Ectodermal cell (in vitro differentiated cells): ENCODE measurements at regions not wholly inside any gene's neighbourhood (a gene's known extent, or its start where the extent isn't known, plus 50 kb on each side); places are given as distances from the start of the nearest gene placed in this dataset.

Source experiments
- H3K27ac ChIP-seq: 2 replicates; pipeline ENCODE4 v1.7.0; 2013; ENCODE audit warnings: mild to moderate bottlenecking, low read depth, low read length; ENCODE audit not compliant: insufficient read depth, poor library complexity, severe bottlenecking
- H3K27me3 ChIP-seq: 2 replicates; pipeline ENCODE4 v1.7.0; 2013; ENCODE audit warnings: mild to moderate bottlenecking, low read length; ENCODE audit not compliant: insufficient read depth, control insufficient read depth, poor library complexity, severe bottlenecking
- H3K36me3 ChIP-seq: one replicate; pipeline ENCODE4 v1.7.0; 2013; ENCODE audit warnings: low read length; ENCODE audit not compliant: control insufficient read depth, insufficient read depth
- H3K4me1 ChIP-seq: one replicate; pipeline ENCODE4 v1.7.0; 2013; ENCODE audit warnings: low read length; ENCODE audit not compliant: control insufficient read depth, insufficient read depth
- H3K4me3 ChIP-seq: 2 replicates; pipeline ENCODE4 v1.7.0; 2013; ENCODE audit warnings: low read depth, low read length, control low read depth; ENCODE audit not compliant: insufficient read depth
- H3K9me3 ChIP-seq: 2 replicates; pipeline ENCODE4 v1.7.0; 2013; ENCODE audit warnings: mild to moderate bottlenecking, low read length, moderate library complexity; ENCODE audit not compliant: control insufficient read depth
- WGBS, 2 experiments: methylation state at CpG; one replicate each; pipeline ENCODE4 v1.1.7; 2013; ENCODE audit warnings: missing lambda C conversion rate in 2 of 2; 5-methylcytosine and 5-hydroxymethylcytosine counted together

DNA sequence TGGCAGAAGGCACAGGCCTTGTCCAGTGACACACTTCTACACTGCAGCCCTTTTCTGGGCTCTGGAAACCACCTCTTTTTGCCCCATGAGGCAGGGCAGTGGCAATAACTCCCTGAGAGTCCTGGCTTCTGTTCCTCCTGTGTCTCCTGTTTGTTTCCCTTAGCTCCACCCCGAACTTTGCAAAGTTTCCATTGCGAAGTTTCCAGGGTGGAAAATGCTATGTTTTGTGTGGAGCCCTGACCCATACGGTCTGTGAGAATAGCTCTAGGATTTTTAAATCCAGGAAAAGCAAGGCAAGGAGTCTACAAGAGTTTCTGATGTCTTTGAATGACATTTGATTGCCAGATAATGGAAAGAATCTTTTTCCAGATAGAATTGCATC lies 92.2 kb upstream of the AKR1E2 start:
- Histone ChIP-seq H3K4me3 (no peak overlapping the region), H3K27me3 (no peaks in the 10 kb centered on the region), H3K27ac (no peak overlapping the region), H3K36me3 (no peaks in the 10 kb centered on the region), H3K4me1 (no peaks in the 10 kb centered on the region), H3K9me3 (no peaks in the 10 kb centered on the region)
- WGBS, 2 experiments = 96 to 98% methylated on average over 3 of the region's 3 CpGs

DNA sequence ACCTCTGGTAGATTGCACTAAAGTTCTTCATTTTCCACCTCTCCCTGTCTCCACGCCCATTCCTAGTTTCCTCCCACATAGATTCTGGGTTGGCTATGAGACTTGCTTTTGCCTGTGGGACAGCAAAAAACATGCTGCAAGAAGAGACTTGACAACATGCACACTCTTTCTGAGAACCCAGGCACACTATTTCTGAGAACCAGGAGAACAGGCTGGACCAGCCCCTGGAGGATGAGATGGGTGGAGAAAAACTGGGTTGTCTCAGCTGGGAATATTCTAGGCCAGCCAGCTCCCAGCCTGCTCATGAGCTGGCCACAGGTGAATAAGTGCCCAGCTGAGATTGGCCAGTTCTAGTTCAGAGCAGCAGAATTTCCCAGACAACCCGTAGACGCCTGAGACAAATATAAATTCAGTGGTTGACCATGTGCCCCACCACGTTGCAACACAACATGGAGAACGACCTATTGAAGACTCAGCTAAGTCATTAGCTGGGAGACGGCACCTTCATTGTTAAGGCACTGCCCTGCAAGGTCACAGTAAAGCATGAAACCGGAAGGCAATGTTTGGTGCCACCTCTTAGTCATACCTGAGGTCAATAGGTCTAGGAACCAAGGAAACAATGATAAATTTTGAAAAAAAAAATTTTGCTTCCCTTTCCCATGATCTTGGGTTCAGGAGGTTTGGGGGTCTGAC lies 92.7 kb upstream of the AKR1E2 start:
- no peaks in the 10 kb centered on the region for H3K4me1 ChIP-seq
- WGBS, 2 experiments = 93% methylated on average over 7 of the region's 7 CpGs
- no peak overlapping the region for H3K4me3 ChIP-seq
- H3K27ac ChIP-seq = no peak overlapping the region
- no peaks in the 10 kb centered on the region for H3K36me3 ChIP-seq
- no peaks in the 10 kb centered on the region for H3K27me3 ChIP-seq
- H3K9me3 ChIP-seq = no peaks in the 10 kb centered on the region

DNA sequence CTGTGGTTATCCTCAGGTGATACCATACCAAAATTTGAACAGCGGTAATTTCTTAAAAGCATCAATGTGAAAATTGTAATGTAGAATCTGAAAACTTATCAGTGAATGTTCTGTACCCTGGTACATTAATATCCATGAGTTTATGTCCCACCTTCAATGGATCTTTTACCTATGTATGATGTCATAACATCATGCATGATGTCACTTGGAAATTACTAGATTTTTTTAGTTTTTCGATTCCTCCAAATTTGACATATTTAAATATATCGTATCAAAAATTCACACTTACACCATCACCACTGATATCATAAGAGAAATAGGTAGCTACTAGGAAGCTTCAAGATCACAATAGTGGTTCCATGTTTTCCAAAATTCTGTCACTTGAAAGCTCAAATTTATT lies 95.0 kb upstream of the AKR1E2 start:
- Histone ChIP-seq H3K27ac (no peak overlapping the region), H3K27me3 (no peaks in the 10 kb centered on the region), H3K4me1 (no peaks in the 10 kb centered on the region), H3K9me3 (no peaks in the 10 kb centered on the region), H3K36me3 (no peaks in the 10 kb centered on the region), H3K4me3 (no peak overlapping the region)
- 98 to 100% methylated on average over 2 to 3 of the region's 3 CpGs for WGBS, 2 experiments

DNA sequence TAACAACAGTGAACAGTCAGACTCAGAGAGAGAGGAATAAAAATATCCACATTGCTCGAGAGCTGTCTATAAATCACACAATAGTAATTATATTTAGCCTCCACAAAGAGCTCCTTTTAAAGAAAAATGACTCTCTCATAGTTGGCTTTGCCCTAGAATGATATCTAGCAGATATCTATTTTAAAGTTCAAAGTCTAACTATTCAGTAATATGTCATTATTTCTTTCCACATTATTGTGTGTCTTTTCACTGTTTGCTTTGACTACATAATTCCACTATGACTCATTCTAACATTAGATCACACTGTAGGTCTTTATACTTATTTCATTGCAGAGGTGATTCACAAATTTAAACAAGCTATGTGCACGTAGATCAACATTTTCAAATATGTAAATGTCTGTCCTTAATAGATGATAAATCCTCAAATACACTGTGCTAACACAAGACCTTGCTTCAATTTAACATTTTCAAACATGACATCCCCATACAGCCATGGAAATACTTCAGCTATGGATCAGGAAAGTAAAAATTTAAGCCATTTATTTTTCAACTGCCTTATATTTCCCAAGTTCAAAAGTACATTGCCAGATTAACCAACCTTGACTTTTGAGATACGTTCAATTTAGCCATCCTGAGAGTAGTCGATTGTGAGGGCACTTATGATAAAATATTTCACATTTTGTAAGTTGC lies 99.9 kb upstream of the AKR1E2 start:
- H3K36me3 ChIP-seq = no peaks in the 10 kb centered on the region
- WGBS, 2 experiments = 90% methylated on average over 3 of the region's 4 CpGs; no CpG with 5 or more reads in 1 of the 2 experiments
- H3K27ac ChIP-seq = no peak overlapping the region
- H3K9me3 ChIP-seq = no peaks in the 10 kb centered on the region
- no peaks in the 10 kb centered on the region for H3K27me3 ChIP-seq
- H3K4me1 ChIP-seq = no peaks in the 10 kb centered on the region
- H3K4me3 ChIP-seq = no peak overlapping the region

DNA sequence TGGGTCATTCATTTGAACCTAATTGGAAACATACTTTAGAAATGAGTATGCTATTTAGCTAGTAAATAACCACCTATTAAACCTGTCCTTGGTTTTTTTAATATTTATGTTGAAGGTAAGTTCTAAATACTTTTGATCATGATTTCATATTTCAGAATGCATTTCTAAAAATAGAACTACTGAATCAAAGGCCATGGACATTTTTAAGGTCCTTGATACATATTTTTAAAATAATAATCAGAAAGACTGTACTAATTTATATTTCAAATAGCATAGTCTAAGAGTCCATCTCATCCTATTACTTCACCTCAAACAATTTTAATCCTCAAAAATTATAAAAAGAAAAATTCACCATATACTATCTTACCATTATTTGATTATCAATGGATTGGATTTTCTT lies 102.1 kb upstream of the AKR1E2 start:
- H3K4me1 ChIP-seq = no peaks in the 10 kb centered on the region
- no peaks in the 10 kb centered on the region for H3K36me3 ChIP-seq
- no peak overlapping the region for H3K4me3 ChIP-seq
- H3K27ac ChIP-seq = no peak overlapping the region
- H3K9me3 ChIP-seq = no peaks in the 10 kb centered on the region
- H3K27me3 ChIP-seq = no peaks in the 10 kb centered on the region

DNA sequence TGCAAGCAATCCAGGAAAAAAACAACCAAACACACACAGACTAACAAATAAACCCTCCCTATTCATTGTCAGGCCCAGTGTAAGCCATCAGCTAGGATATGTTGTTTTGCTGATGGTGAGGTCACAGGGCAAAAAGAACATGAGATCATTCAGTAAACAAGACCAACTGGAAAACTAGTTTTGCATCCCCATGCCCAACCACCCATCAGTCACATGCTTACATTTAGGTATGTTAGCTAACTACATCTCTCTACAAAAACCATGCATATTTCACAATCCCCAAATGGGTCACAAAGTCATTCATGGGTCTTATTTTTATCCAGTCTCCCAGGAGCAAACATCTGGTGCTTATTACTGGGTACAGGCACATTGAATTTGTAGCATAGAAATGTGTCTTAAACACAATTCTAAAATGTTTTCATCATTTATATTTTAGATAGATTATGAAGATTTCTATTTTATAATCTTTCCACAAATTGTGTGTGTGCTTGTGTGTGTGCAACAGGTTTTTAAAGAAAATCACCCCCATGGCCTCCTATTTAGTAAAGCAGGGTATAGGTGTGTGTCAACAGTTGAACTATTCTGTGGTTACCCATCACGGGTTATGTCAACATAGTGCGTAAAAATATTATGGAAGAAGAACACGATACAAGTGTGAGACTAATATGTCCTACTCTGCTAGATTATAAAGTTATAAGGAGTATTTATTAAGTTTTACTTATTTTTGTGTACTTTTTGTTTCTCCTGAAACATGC lies 103.8 kb upstream of the AKR1E2 start:
- no peak overlapping the region for H3K4me3 ChIP-seq
- H3K4me1 ChIP-seq = peaks cover 2% of the 10 kb centered on the region
- no peaks in the 10 kb centered on the region for H3K36me3 ChIP-seq
- no peak overlapping the region for H3K27ac ChIP-seq
- 87 to 96% methylated on average over 3 of the region's 3 CpGs for WGBS, 2 experiments
- no peaks in the 10 kb centered on the region for H3K27me3 ChIP-seq
- H3K9me3 ChIP-seq = no peaks in the 10 kb centered on the region

DNA sequence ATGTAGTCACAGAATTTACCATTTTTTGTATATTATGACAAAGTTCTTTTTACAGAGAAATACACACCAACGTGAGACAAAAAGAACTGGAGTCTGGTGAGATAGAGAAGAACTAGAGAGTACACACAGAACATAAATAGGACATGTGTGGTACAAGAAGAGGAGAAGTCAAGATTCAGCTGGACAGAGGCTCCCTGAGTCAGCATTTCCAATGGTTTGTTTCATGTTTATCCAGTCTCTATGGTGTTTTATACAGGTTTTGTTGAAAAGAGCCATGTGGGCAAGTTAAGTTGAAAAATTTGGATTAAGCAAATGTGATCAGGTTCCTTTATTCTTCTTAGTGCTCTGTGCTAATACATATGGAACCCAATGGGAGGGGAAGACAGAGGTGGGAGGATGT lies 105.5 kb upstream of the AKR1E2 start:
- peaks cover 2% of the 10 kb centered on the region for H3K4me1 ChIP-seq
- H3K9me3 ChIP-seq = no peaks in the 10 kb centered on the region
- H3K27me3 ChIP-seq = no peaks in the 10 kb centered on the region
- H3K4me3 ChIP-seq = no peak overlapping the region
- H3K27ac ChIP-seq = no peak overlapping the region
- H3K36me3 ChIP-seq = no peaks in the 10 kb centered on the region
- 86% methylated on average over 1 of the region's 1 CpG; no CpG with 5 or more reads in 1 of the 2 experiments for WGBS, 2 experiments

DNA sequence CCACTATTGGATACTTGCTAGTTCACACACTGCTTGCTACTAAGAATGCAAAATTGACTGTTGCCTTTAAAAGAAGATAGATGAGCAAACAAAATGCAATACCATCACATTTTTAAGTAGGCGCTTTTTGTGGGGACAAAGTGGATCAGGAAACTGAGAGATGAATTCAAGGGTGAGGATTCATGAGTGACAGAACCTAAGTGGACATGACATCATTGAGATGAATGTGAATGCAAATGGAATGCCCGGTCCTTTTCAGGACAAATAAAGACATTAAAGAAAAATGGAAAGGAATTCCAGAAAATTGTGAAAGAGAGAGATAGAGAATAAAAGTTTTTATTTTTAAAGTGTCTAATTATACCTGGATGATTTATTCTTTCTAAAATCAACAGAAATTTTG lies 106.3 kb upstream of the AKR1E2 start:
- WGBS, 2 experiments = 94 to 97% methylated on average over 2 of the region's 2 CpGs

DNA sequence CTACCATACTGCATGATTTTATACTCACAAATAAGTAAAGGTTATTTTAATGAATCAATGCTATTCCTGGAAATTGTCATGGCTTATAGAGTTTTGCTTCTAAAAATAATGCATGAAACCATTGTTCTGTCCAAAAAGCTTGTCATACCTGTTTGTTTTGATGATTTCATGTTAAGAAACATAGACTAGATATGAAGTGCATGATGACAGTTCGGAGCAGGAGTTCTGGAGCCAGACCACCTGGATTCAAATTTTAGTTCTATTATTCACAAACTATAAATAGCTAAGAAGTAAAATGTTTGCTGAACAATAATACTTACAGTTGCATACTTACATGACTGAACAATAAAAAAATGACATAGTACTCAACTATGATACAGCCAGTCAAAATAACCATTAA lies 107.0 kb upstream of the AKR1E2 start:
- no peak overlapping the region for H3K27ac ChIP-seq
- WGBS, 2 experiments = 83 to 100% methylated on average over 1 of the region's 1 CpG
- H3K27me3 ChIP-seq = no peaks in the 10 kb centered on the region
- H3K4me3 ChIP-seq = no peak overlapping the region
- peaks cover 2% of the 10 kb centered on the region for H3K4me1 ChIP-seq
- no peaks in the 10 kb centered on the region for H3K36me3 ChIP-seq
- no peaks in the 10 kb centered on the region for H3K9me3 ChIP-seq

More for the DNA sequence above, 106.3 kb upstream of the AKR1E2 start:
- Histone ChIP-seq H3K27me3 (no peaks in the 10 kb centered on the region), H3K4me3 (no peak overlapping the region), H3K9me3 (no peaks in the 10 kb centered on the region), H3K4me1 (peaks cover 2% of the 10 kb centered on the region), H3K36me3 (no peaks in the 10 kb centered on the region), H3K27ac (no peak overlapping the region)

DNA sequence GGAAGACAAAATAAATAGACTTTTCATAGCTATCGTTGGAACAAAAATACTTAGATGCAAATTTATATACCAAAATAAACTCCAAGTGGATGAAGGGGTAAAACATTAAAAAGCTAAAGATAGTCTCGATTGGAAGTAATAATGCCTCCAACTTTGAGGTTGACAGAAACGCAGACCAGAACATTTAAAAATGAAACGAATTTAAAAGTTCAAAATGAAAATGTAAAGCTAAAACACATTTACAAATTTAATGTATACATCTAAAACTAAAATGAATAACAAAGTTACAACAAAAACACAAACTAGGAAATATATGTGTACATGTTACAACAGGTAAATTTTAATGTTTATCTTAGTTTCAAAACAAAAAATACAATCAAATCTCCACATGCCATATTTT lies 107.5 kb upstream of the AKR1E2 start:
- peaks cover 2% of the 10 kb centered on the region for H3K4me1 ChIP-seq
- no peak overlapping the region for H3K27ac ChIP-seq

More for the DNA sequence above, 107.5 kb upstream of the AKR1E2 start:
- 84 to 100% methylated on average over 2 of the region's 4 CpGs for WGBS, 2 experiments
- Histone ChIP-seq H3K36me3 (no peaks in the 10 kb centered on the region), H3K27me3 (no peaks in the 10 kb centered on the region), H3K9me3 (no peaks in the 10 kb centered on the region), H3K4me3 (no peak overlapping the region)
